HG02623 (cell line): ENCODE measurements at regions not wholly inside any gene's neighbourhood (a gene's known extent, or its start where the extent isn't known, plus 50 kb on each side); places are given as distances from the start of the nearest gene placed in this dataset.

Experiments
- ATAC-seq: cut with Tn5 transposase; IDR thresholded peaks from one replicate; pipeline ENCODE4 v1.9.1; 2021; ENCODE audit warnings: moderate library complexity; ENCODE audit not compliant: unreplicated experiment

GRCh38 chr12:45549337-45549902 lies 180.1 kb upstream of the ARID2 start:
- no peak for ATAC-seq

- no peak for ATAC-seq
Observed at GRCh38 chr12:45553204-45553603, 176.3 kb upstream of the ARID2 start.

GRCh38 chr12:45557016-45557415 lies 172.5 kb upstream of the ARID2 start:
- no peak for ATAC-seq

- no peak for ATAC-seq
Observed at GRCh38 chr12:45558353-45558752, 171.2 kb upstream of the ARID2 start.

- ATAC-seq: no peak
Observed at GRCh38 chr12:45559537-45559936, 170.0 kb upstream of the ARID2 start.

GRCh38 chr12:45560689-45561088 lies 168.8 kb upstream of the ARID2 start:
- ATAC-seq: no peak

GRCh38 chr12:45561488-45561887 lies 168.0 kb upstream of the ARID2 start:
- no peak for ATAC-seq

GRCh38 chr12:45565590-45565989 lies 163.9 kb upstream of the ARID2 start:
- no peak for ATAC-seq

GRCh38 chr12:45566257-45566656 lies 163.2 kb upstream of the ARID2 start:
- no peak for ATAC-seq

- no peak for ATAC-seq
Observed at GRCh38 chr12:45568808-45569207, 160.7 kb upstream of the ARID2 start.

- ATAC-seq: no peak
Observed at GRCh38 chr12:45570501-45570900, 159.0 kb upstream of the ARID2 start.

GRCh38 chr12:45572114-45572513 lies 157.4 kb upstream of the ARID2 start:
- ATAC-seq: no peak

GRCh38 chr12:45575417-45575816 lies 154.1 kb upstream of the ARID2 start:
- no peak for ATAC-seq

GRCh38 chr12:45575823-45576475 lies 153.6 kb upstream of the ARID2 start:
- ATAC-seq: peak; percentile 63

GRCh38 chr12:45577844-45578399 lies 151.6 kb upstream of the ARID2 start:
- no peak for ATAC-seq

- no peak for ATAC-seq
Observed at GRCh38 chr12:45580356-45580969, 149.0 kb upstream of the ARID2 start.

- ATAC-seq: no peak
Observed at GRCh38 chr12:45581112-45581511, 148.4 kb upstream of the ARID2 start.

- no peak for ATAC-seq
Observed at GRCh38 chr12:45582536-45582935, 147.0 kb upstream of the ARID2 start.

- ATAC-seq: no peak
Observed at GRCh38 chr12:45582986-45583659, 146.4 kb upstream of the ARID2 start.

GRCh38 chr12:45584336-45584735 lies 145.2 kb upstream of the ARID2 start:
- ATAC-seq: no peak

GRCh38 chr12:45585522-45586230 lies 143.8 kb upstream of the ARID2 start:
- ATAC-seq: no peak
